Mammary epithelial cell (primary cell): ENCODE measurements at regions not wholly inside any gene's neighbourhood (a gene's known extent, or its start where the extent isn't known, plus 50 kb on each side); places are given as distances from the start of the nearest gene placed in this dataset.

ENCODE experiments used
- CTCF ChIP-seq, 2 donors: IDR thresholded peaks in 1 of 2; conservative IDR thresholded peaks in 1 of 2; 2 replicates each; pipeline ENCODE4 v1.5.1; 2011 to 2012; ENCODE audit warnings: inconsistent platforms in 2 of 2, low read length in 2 of 2, mild to moderate bottlenecking in 2 of 2, control low read depth in 1 of 2, low read depth in 1 of 2; ENCODE audit not compliant: insufficient read depth in 1 of 2; ENCODE audit errors: extremely low read depth in 1 of 2
- EZH2 ChIP-seq: IDR thresholded peaks from 2 replicates; pipeline ENCODE4 v1.6.1; 2012; ENCODE audit warnings: low read length, inconsistent platforms, borderline replicate concordance

- no peak for TF ChIP-seq CTCF (conservative IDR thresholded peaks at IDR 0.05 in 1 of 2, IDR thresholded peaks at IDR 0.05 in 1 of 2; ENCODE audit: extremely low read depth in 1 of 2, insufficient read depth in 1 of 2, low read depth in 1 of 2, low read length in 2 of 2)
- TF ChIP-seq EZH2 = no peak
These were observed 76.3 kb upstream of the CSF3R start for GRCh38 chr1:36559061-36559460.
